ENCODE measurements at regions not wholly inside any gene's neighbourhood (a gene's known extent, or its start where the extent isn't known, plus 50 kb on each side); places are given as distances from the start of the nearest gene placed in this dataset.
"Not testable (repeated sequence)": the region's sequence is repeated elsewhere in the genome, so short reads cannot be mapped to it uniquely, and the experiment has no call there.

DNA sequence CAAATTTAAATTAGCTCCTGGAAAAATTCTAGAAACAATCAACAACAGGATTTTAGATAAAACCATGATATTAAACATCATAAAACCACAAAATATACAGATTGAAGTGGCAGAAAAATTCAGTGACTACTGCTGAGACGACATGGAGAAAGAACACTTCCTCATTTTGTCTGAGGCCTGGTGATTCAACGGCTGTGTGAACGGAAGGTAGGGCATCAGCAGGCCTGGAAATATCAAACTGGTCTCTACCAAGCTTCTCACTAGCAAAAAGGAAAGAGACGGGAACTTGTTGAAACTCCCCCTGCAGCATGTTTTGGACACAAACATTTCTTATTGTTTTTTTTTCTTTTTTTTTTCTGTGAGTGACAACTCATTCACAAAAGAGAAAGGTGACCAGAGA lies 58.0 kb upstream of the AHI1 start:
- H3K9me3 Mint-ChIP-seq, result peaks cover 22% of the 10 kb centered on the region
- no peak overlapping the region for H3K4me3 Mint-ChIP-seq
- H3K27me3 Mint-ChIP-seq (ENCODE audit: low read depth), result peaks cover 4% of the 10 kb centered on the region
- peaks cover 38% of the 10 kb centered on the region for H3K36me3 Mint-ChIP-seq (ENCODE audit: low read depth)
- H3K4me1 Mint-ChIP-seq (ENCODE audit: low read depth), result peaks cover 30% of the 10 kb centered on the region
- DNase-seq (ENCODE audit: low spot score), result no peak
- no peak overlapping the region for H3K27ac Mint-ChIP-seq

DNA sequence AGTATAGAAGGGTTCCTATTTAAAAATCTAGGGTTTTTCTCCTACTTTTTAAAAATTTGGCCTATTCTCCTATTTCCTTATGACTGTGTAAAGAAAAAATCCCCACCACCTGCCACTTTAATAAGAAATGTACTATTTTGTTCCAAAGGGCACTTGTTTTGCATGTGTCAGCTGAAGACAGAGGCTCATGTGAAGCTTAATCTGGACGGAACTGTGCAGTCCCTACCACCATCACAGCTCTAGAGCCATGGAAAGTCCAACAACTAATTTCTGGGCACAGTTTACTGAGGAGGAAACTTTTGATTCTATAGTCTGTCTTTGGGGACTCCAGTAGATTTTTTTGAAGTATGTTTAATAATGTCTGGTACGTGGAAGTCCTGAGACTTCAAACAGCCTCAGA lies 60.0 kb upstream of the AHI1 start:
- peaks cover 55% of the 10 kb centered on the region for H3K36me3 Mint-ChIP-seq (ENCODE audit: low read depth)

DNA sequence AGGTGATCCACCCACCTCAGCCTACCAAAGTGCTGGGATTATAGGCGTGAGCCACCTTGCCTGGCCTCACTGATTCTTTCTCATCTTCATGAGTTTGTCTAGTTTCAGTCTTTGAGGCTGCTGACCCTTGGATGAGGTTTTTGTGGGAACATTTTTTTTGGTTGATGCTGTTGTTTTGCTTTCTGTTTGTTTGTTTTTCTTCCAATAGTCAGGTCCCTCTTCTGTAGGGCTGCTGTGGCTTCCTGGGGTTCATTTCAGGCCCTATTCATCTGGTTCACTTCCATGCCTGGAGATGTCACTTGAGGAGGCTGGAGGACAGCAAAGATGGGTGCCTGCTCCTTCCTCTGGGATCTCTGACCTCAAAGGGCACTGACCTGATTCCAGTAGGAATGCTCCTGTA lies 68.1 kb upstream of the AHI1 start:
- Mint-ChIP-seq H3K4me1 (ENCODE audit: low read depth) (peaks cover 76% of the 10 kb centered on the region), H3K4me3 (peak overlapping the region; percentile 13), H3K36me3 (ENCODE audit: low read depth) (peaks cover 77% of the 10 kb centered on the region), H3K27ac (peak overlapping the region; percentile 60), H3K9me3 (peaks cover 49% of the 10 kb centered on the region)
- DNase-seq (ENCODE audit: low spot score); H3K27me3 Mint-ChIP-seq (ENCODE audit: low read depth): not testable (repeated sequence)

More for the DNA sequence above, 60.0 kb upstream of the AHI1 start:
- H3K4me3 Mint-ChIP-seq, result no peak overlapping the region
- no peak overlapping the region for H3K27ac Mint-ChIP-seq
- H3K27me3 Mint-ChIP-seq (ENCODE audit: low read depth), result peaks cover 3% of the 10 kb centered on the region
- H3K4me1 Mint-ChIP-seq (ENCODE audit: low read depth), result peaks cover 49% of the 10 kb centered on the region
- H3K9me3 Mint-ChIP-seq, result peaks cover 39% of the 10 kb centered on the region
- no peak for DNase-seq (ENCODE audit: low spot score)

DNA sequence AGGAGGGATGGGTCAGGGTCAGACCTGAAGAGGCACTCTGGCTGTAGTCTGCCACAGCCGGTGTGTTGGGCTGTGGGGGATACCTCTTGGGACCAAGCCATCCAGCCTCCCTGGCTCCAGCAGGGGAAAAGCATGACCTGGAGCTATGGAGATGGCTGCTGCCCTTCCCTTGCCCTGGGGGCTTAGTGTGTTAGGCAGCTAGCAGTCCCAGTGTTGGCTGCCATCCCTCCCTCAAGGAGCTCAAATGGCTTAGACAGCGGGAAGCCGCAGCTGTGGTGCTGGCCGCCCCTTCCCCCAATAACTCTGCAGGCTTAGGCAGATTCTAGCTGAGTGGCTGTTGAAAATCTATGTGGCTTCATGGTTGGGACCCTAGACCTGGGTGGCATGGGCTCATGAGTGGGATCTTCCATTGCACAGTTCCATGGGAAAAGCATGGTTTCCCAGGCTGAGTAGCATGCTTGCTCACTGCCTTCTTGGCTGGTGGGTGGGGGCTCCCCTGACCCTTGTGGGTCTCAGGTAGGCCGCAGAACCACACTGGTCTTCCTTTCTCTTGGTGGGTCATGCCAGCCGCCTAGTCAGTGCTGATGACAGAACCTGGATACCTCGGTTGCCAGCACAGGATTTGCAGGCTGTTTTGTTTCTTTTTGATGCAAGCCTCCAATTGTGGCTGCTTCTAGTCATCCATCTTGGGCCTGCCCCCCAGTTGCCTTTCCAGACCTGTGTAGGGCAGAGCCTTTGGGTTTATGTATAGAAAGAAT lies 69.0 kb upstream of the AHI1 start:
- Mint-ChIP-seq H3K9me3 (peaks cover 47% of the 10 kb centered on the region), H3K4me1 (ENCODE audit: low read depth) (peaks cover 71% of the 10 kb centered on the region), H3K27ac (peak overlapping the region; percentile 90), H3K27me3 (ENCODE audit: low read depth) (no peaks in the 10 kb centered on the region), H3K36me3 (ENCODE audit: low read depth) (peaks cover 77% of the 10 kb centered on the region), H3K4me3 (peak overlapping the region; percentile 49)
- no peak for DNase-seq (ENCODE audit: low spot score)

DNA sequence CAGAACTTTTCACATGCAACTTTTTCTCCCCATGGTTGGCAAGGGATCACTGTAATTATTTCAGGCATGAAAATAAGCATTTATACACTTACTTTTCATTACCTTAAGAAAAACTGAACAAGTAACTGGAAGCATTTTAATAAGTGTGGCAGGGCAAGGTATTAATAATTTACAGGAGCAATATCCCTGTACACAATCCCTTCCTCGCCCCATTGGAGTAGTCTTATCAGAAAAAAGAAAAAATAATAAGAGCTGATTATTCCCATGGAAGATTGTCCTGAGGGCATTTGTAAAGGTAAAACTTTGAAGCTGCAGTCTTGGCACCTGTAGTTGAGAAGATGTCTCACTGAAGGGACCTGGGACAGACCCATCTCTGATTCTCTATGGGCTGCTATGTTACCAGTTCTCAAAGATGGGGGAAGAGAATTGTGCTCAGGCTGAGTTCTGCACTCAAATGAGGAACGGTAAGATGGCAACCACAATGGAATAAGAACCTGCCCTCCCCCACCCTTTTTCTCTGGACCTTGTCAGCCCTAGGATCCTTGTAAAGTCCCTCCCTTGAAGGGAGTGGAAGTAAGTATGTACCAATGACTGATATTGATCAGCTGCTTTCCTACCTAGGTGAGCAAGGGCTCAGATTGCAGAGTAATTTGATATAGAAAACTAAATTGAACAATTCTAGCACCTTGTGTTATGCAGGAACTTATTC lies 70.0 kb upstream of the AHI1 start:
- peaks cover 64% of the 10 kb centered on the region for H3K4me1 Mint-ChIP-seq (ENCODE audit: low read depth)
- H3K27me3 Mint-ChIP-seq (ENCODE audit: low read depth), result no peaks in the 10 kb centered on the region
- peak overlapping the region; percentile 90 for H3K27ac Mint-ChIP-seq
- peaks cover 69% of the 10 kb centered on the region for H3K36me3 Mint-ChIP-seq (ENCODE audit: low read depth)
- peaks cover 39% of the 10 kb centered on the region for H3K9me3 Mint-ChIP-seq
- no peak for DNase-seq (ENCODE audit: low spot score)
- peak overlapping the region; percentile 68 for H3K4me3 Mint-ChIP-seq

DNA sequence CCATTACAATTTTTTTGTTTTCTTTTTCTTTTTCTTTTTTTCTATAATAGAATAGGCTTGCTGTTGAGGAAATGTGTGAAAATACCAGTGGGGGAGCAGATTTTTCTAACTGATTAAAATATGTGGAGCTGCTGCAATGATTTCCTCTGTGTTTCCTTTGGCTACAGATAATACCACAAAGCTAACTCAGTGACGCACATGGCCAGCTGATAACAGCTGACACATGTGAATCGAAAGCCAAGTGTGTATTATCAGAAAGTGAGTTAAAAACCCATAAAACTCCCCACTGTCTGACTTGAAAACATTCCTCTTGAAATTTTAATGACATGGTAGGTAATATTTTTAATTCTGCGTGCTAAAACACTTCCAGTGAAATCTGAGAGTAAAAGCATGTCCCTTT lies 70.8 kb upstream of the AHI1 start:
- Mint-ChIP-seq H3K27ac (peak overlapping the region; percentile 90), H3K9me3 (peaks cover 32% of the 10 kb centered on the region), H3K27me3 (ENCODE audit: low read depth) (no peaks in the 10 kb centered on the region), H3K4me1 (ENCODE audit: low read depth) (peaks cover 57% of the 10 kb centered on the region), H3K36me3 (ENCODE audit: low read depth) (peaks cover 64% of the 10 kb centered on the region), H3K4me3 (peak overlapping the region; percentile 68)
- peak; percentile 78 for DNase-seq (ENCODE audit: low spot score)

DNA sequence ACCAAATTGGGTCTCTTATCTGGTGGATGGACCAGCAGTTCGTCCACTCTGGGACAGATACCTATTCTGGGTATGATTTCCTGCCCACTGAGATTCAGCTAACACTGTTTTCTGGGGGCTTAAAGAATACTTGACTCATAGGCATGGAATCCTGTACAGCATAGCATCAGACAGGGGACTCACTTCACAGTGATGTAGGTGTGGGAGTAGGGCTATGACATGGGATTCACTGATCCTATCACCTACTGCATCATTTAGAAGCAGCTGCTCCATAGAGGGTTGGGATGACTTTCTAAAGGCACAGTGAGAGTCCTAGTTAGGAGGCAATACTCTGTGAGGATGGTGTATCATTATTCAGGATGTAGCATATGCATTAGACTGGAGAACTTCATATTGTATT lies 74.5 kb upstream of the AHI1 start:
- H3K27me3 Mint-ChIP-seq (ENCODE audit: low read depth), result no peaks in the 10 kb centered on the region
- H3K27ac Mint-ChIP-seq, result no peak overlapping the region
- peaks cover 21% of the 10 kb centered on the region for H3K9me3 Mint-ChIP-seq
- peaks cover 53% of the 10 kb centered on the region for H3K4me1 Mint-ChIP-seq (ENCODE audit: low read depth)
- peaks cover 52% of the 10 kb centered on the region for H3K36me3 Mint-ChIP-seq (ENCODE audit: low read depth)
- no peak overlapping the region for H3K4me3 Mint-ChIP-seq
- DNase-seq (ENCODE audit: low spot score), result no peak

DNA sequence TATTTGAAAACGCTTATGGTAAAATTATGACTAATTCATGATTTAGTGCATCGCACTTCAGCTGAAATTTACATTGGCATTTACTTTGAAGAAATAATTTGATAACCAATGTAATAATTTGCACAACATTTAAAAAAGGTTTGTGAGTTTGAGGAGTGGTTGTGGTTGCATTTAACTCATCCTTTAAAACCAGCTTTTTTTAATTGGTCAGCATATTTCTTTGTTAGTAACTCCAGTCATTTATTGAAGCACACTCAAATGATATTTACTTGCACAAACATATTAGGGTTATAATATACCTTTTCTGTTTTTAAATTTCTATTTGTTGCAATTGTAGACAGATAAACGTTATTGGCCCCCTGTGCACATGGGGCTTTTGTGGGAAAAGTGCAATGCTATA lies 78.1 kb upstream of the AHI1 start:
- Mint-ChIP-seq H3K4me3 (no peak overlapping the region), H3K27me3 (ENCODE audit: low read depth) (no peaks in the 10 kb centered on the region), H3K27ac (no peak overlapping the region), H3K4me1 (ENCODE audit: low read depth) (peaks cover 47% of the 10 kb centered on the region), H3K9me3 (peaks cover 34% of the 10 kb centered on the region), H3K36me3 (ENCODE audit: low read depth) (peaks cover 50% of the 10 kb centered on the region)
- no peak for DNase-seq (ENCODE audit: low spot score)

DNA sequence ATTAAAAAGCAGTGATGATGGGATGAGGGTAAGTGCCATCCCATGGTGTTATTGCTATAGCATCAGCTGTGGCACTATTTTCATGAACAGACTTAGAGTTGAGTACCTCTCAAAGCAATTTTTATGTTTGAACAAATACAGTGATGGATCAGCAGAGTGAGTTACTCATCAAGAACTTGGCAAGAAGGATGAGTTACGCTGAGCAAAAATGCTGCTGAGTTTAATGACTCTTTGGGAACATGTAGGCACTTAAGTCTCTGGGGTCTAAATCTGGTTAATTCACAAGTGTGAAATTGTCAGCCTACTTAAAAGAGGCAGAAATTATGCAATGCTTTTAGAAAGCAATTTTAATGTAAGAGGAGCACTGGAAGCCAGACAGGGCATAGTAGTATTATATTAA lies 78.5 kb upstream of the AHI1 start:
- peaks cover 34% of the 10 kb centered on the region for H3K9me3 Mint-ChIP-seq
- H3K27me3 Mint-ChIP-seq (ENCODE audit: low read depth), result no peaks in the 10 kb centered on the region
- DNase-seq (ENCODE audit: low spot score), result no peak
- H3K27ac Mint-ChIP-seq, result peak overlapping the region; percentile 64
- H3K36me3 Mint-ChIP-seq (ENCODE audit: low read depth), result peaks cover 46% of the 10 kb centered on the region
- H3K4me3 Mint-ChIP-seq, result peak overlapping the region; percentile 19
- H3K4me1 Mint-ChIP-seq (ENCODE audit: low read depth), result peaks cover 47% of the 10 kb centered on the region

DNA sequence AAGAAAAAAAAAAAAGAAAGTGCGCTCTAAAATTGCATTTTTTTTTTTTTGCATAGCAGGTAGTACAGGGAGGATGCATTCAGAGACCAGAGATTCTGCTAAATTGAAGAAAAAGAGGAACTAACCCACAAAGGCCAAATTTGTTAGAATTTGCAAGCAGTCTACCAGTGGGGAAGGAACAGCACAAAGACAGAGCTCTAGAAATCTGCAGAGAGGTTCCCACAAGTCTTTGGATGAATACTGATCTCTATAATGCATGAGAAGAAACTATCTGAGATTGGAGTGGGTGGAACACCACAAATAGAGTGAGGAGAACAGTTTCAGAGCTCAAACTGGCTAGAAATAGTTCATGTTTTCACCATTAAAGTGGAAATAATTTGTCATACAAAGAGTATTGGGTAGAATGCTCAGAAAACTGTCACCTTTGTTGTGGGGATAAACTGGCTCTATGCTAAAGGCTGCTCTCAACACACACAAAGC lies 79.6 kb upstream of the AHI1 start:
- peaks cover 50% of the 10 kb centered on the region for H3K36me3 Mint-ChIP-seq (ENCODE audit: low read depth)
- peaks cover 37% of the 10 kb centered on the region for H3K9me3 Mint-ChIP-seq
- peak overlapping the region; percentile 91 for H3K27ac Mint-ChIP-seq
- peak; percentile 51 for DNase-seq (ENCODE audit: low spot score)
- H3K4me1 Mint-ChIP-seq (ENCODE audit: low read depth), result peaks cover 49% of the 10 kb centered on the region
- H3K4me3 Mint-ChIP-seq, result peak overlapping the region; percentile 58
- no peaks in the 10 kb centered on the region for H3K27me3 Mint-ChIP-seq (ENCODE audit: low read depth)

DNA sequence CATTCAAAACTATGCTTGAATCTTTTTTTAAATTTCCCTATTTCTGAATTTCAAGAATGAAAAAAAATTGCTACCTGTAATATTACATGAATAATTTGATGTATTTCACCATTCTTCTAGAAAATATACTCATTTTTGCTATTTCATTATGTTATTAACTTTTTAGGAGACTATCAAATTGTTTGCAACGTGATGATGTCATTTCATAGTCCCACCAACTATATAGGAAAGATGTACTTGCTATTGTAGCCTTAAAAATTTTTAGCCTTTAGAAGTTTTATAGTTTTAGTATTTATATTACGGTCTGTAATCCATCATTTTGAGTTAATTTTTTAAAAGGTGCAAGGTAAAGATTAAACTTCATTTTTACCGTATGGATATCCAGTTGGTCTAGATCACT lies 81.4 kb upstream of the AHI1 start:
- Mint-ChIP-seq H3K9me3 (peaks cover 34% of the 10 kb centered on the region), H3K36me3 (ENCODE audit: low read depth) (peaks cover 55% of the 10 kb centered on the region), H3K27ac (no peak overlapping the region), H3K27me3 (ENCODE audit: low read depth) (no peaks in the 10 kb centered on the region), H3K4me1 (ENCODE audit: low read depth) (peaks cover 63% of the 10 kb centered on the region), H3K4me3 (no peak overlapping the region)
- no peak for DNase-seq (ENCODE audit: low spot score)

DNA sequence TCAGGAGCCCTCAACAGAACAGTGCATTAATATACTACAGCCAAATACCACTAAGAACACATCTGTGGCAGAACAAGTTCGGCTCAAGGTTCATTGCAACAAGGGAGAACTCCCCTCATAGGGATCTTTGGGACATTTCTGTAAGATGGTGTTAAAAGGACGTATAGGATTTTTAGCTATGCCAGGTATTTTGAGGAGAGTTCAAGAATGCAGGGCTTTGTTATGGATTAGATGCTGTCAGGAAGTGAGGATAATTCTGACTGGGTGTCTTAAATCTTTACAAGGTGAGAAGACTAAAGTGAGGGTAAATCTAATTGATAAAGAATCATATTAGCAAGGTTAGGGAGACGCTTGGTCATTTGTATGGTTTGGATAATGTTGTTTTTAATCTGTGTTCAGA lies 83.7 kb upstream of the AHI1 start:
- peaks cover 67% of the 10 kb centered on the region for H3K4me1 Mint-ChIP-seq (ENCODE audit: low read depth)
- H3K36me3 Mint-ChIP-seq (ENCODE audit: low read depth), result peaks cover 65% of the 10 kb centered on the region
- no peaks in the 10 kb centered on the region for H3K27me3 Mint-ChIP-seq (ENCODE audit: low read depth)
- peak overlapping the region; percentile 61 for H3K27ac Mint-ChIP-seq
- DNase-seq (ENCODE audit: low spot score), result no peak
- H3K4me3 Mint-ChIP-seq, result no peak overlapping the region
- peaks cover 39% of the 10 kb centered on the region for H3K9me3 Mint-ChIP-seq

DNA sequence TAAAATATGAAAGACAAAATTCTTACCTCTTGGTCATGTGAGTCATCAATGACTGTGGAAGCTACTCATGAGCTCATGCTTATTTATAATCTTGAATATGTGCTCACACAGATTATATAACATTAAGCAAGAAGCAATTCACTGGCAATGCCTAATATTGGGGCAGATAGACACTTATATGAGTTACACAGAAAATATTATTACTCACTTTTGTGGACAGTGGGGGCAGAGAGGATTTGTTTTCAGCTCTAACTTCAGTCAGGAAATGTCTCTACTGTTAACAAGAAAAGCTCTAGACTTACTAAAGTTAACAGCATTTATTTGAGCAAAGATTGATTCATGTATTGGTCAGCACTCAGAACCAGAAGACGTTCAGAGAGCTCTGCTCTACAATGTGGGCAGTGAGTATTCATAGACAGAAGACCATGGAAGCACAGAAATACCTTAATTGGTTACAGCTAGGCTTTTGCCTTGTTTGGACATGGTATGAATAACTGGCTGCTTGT lies 85.8 kb upstream of the AHI1 start:
- Mint-ChIP-seq H3K4me3 (peak overlapping the region; percentile 63), H3K9me3 (peaks cover 45% of the 10 kb centered on the region), H3K4me1 (ENCODE audit: low read depth) (peaks cover 65% of the 10 kb centered on the region), H3K36me3 (ENCODE audit: low read depth) (peaks cover 69% of the 10 kb centered on the region), H3K27ac (peak overlapping the region; percentile 58), H3K27me3 (ENCODE audit: low read depth) (no peaks in the 10 kb centered on the region)
- no peak for DNase-seq (ENCODE audit: low spot score)

DNA sequence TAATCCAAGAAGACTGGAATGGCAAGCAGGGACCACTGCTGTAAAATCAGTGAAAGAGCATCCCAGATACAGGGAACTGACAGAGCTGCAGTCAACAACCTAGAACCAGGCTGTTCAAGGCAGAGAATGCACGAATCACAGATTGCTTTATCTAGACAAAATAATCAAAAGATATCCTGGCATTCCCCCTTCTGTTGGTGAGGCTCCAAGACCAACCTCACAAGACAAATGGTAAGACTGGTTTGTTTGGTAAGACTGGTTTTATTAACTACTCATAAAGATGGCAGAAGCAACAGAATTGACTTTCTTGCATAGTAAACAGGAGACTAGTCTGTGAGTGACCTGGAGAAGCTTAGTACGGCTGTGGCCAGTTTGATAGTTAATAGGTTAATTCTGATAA lies 88.8 kb upstream of the AHI1 start:
- peak overlapping the region; percentile 91 for H3K27ac Mint-ChIP-seq
- peak overlapping the region; percentile 60 for H3K4me3 Mint-ChIP-seq
- peaks cover 80% of the 10 kb centered on the region for H3K36me3 Mint-ChIP-seq (ENCODE audit: low read depth)

More for the DNA sequence above, 88.8 kb upstream of the AHI1 start:
- Mint-ChIP-seq H3K27me3 (ENCODE audit: low read depth) (no peaks in the 10 kb centered on the region), H3K9me3 (peaks cover 59% of the 10 kb centered on the region), H3K4me1 (ENCODE audit: low read depth) (peaks cover 67% of the 10 kb centered on the region)
- no peak for DNase-seq (ENCODE audit: low spot score)

Measured in T-helper 2 cell treated with Interferon-gamma antibody and Interleukin-4, amounts not matched to agents 5 μg/mL and 100 μg/mL, for 36 hours (primary cell).